GM19043 (cell line): ENCODE measurements at regions not wholly inside any gene's neighbourhood (a gene's known extent, or its start where the extent isn't known, plus 50 kb on each side); places are given as distances from the start of the nearest gene placed in this dataset.
"Not testable (repeated sequence)": the region's sequence is repeated elsewhere in the genome, so short reads cannot be mapped to it uniquely, and the experiment has no call there.

Source experiments
- ATAC-seq: cut with Tn5 transposase; IDR thresholded peaks from one replicate; pipeline ENCODE4 v1.9.1; 2021; ENCODE audit warnings: low read depth; ENCODE audit not compliant: unreplicated experiment

- ATAC-seq: not testable (repeated sequence)
These were observed 309.9 kb downstream of the KIF20B start for GRCh38 chr10:90011281-90011680.

- ATAC-seq: no peak
These were observed 317.4 kb downstream of the KIF20B start for GRCh38 chr10:90018819-90019218.

GRCh38 chr10:90020506-90020905 lies 319.1 kb downstream of the KIF20B start:
- no peak for ATAC-seq

- ATAC-seq: no peak
These were observed 322.6 kb downstream of the KIF20B start for GRCh38 chr10:90023950-90024349.

GRCh38 chr10:90028312-90028711 lies 326.9 kb downstream of the KIF20B start:
- ATAC-seq: no peak

GRCh38 chr10:90031776-90032175 lies 330.4 kb downstream of the KIF20B start:
- ATAC-seq: no peak

GRCh38 chr10:90032519-90032918 lies 331.1 kb downstream of the KIF20B start:
- ATAC-seq: no peak

GRCh38 chr10:90034862-90035261 lies 333.5 kb downstream of the KIF20B start:
- not testable (repeated sequence) for ATAC-seq

- ATAC-seq: no peak
These were observed 340.2 kb downstream of the KIF20B start for GRCh38 chr10:90041585-90041984.

- ATAC-seq: no peak
These were observed 340.7 kb downstream of the KIF20B start for GRCh38 chr10:90042075-90042474.

- peak; percentile 85 for ATAC-seq
These were observed 345.9 kb downstream of the KIF20B start for GRCh38 chr10:90047243-90047729.

GRCh38 chr10:90051053-90051452 lies 349.7 kb downstream of the KIF20B start:
- no peak for ATAC-seq

- ATAC-seq: no peak
These were observed 350.1 kb downstream of the KIF20B start for GRCh38 chr10:90051474-90051873.

GRCh38 chr10:90062786-90063185 lies 361.4 kb downstream of the KIF20B start:
- ATAC-seq: no peak

- no peak for ATAC-seq
These were observed 362.9 kb downstream of the KIF20B start for GRCh38 chr10:90064295-90064694.

GRCh38 chr10:90066435-90066834 lies 365.0 kb downstream of the KIF20B start:
- no peak for ATAC-seq

GRCh38 chr10:90075995-90076394 lies 374.6 kb downstream of the KIF20B start:
- ATAC-seq: no peak

GRCh38 chr10:90079819-90080218 lies 378.4 kb downstream of the KIF20B start:
- no peak for ATAC-seq

GRCh38 chr10:90086606-90087190 lies 385.3 kb downstream of the KIF20B start:
- ATAC-seq: not testable (repeated sequence)

- peak; percentile 100 for ATAC-seq
These were observed 386.0 kb downstream of the KIF20B start for GRCh38 chr10:90087197-90088023.

GRCh38 chr10:90088024-90088317 lies 386.6 kb downstream of the KIF20B start:
- no peak for ATAC-seq

- no peak for ATAC-seq
These were observed 388.3 kb downstream of the KIF20B start for GRCh38 chr10:90089719-90090118.
